ENCODE measurements at regions not wholly inside any gene's neighbourhood (a gene's known extent, or its start where the extent isn't known, plus 50 kb on each side); places are given as distances from the start of the nearest gene placed in this dataset.

GRCh38 chr3:94417963-94418455 is 355.1 kb downstream of the NSUN3 start:
- H3K27ac ChIP-seq: no peak overlapping the region
- TF ChIP-seq CTCF (conservative IDR thresholded peaks at IDR 0.05) (no peak), ZFX (IDR thresholded peaks at IDR 0.05) (no peak)

- no peak overlapping the region for H3K27ac ChIP-seq
- TF ChIP-seq ZFX (IDR thresholded peaks at IDR 0.05): no peak
- TF ChIP-seq CTCF (conservative IDR thresholded peaks at IDR 0.05): no peak
These were observed 358.1 kb downstream of the NSUN3 start for GRCh38 chr3:94420931-94421330.

GRCh38 chr3:94423578-94423977 is 360.7 kb downstream of the NSUN3 start:
- TF ChIP-seq ZFX (IDR thresholded peaks at IDR 0.05): no peak
- no peak for TF ChIP-seq CTCF (conservative IDR thresholded peaks at IDR 0.05)
- H3K27ac ChIP-seq: no peak overlapping the region

GRCh38 chr3:94429517-94429916 is 366.7 kb downstream of the NSUN3 start:
- no peak overlapping the region for H3K27ac ChIP-seq
- TF ChIP-seq ZFX (IDR thresholded peaks at IDR 0.05): no peak

- TF ChIP-seq CTCF (conservative IDR thresholded peaks at IDR 0.05) (no peak), ZFX (IDR thresholded peaks at IDR 0.05) (no peak)
- no peak overlapping the region for H3K27ac ChIP-seq
These were observed 369.2 kb downstream of the NSUN3 start for GRCh38 chr3:94431876-94432570.

- no peak overlapping the region for H3K27ac ChIP-seq
- TF ChIP-seq ZFX (IDR thresholded peaks at IDR 0.05): no peak
- TF ChIP-seq CTCF (conservative IDR thresholded peaks at IDR 0.05): no peak
These were observed 370.9 kb downstream of the NSUN3 start for GRCh38 chr3:94433811-94434210.

- no peak overlapping the region for H3K27ac ChIP-seq
- no peak for TF ChIP-seq ZFX (IDR thresholded peaks at IDR 0.05)
- no peak for TF ChIP-seq CTCF (conservative IDR thresholded peaks at IDR 0.05)
These were observed 378.1 kb downstream of the NSUN3 start for GRCh38 chr3:94440767-94441493.

All from C4-2B (cell line).